HEK293T (cell line): ENCODE measurements at regions not wholly inside any gene's neighbourhood (a gene's known extent, or its start where the extent isn't known, plus 50 kb on each side); places are given as distances from the start of the nearest gene placed in this dataset.

Experiments
- CTCF ChIA-PET: fragments of 350-600 bp; formaldehyde crosslinking; extraction: SDS; loops from one replicate; lab custom pipeline; 2021; ENCODE audit warnings: antibody characterized with exemption, inconsistent platforms; lab: Yijun Ruan, JAX
- POLR2A ChIA-PET: fragments of 350-600 bp; formaldehyde crosslinking; extraction: SDS; loops from one replicate; lab custom pipeline; 2020; ENCODE audit warnings: antibody characterized with exemption, inconsistent platforms; lab: Yijun Ruan, JAX
- DNase-seq: peaks from one replicate; pipeline ENCODE4 v3.0.0; 2012; ENCODE audit warnings: mixed read lengths; ENCODE audit errors: extremely low spot score
- ARNT ChIP-seq: fragments of 450-650 bp; IDR thresholded peaks from 2 replicates; pipeline ENCODE4 v1.6.1; 2017; ENCODE audit warnings: mild to moderate bottlenecking
- BHLHE40 ChIP-seq: fragments of 450-650 bp; IDR thresholded peaks from 2 replicates; pipeline ENCODE4 v1.6.1; 2016; ENCODE audit warnings: mild to moderate bottlenecking, moderate library complexity, borderline replicate concordance
- CTBP1 ChIP-seq: fragments of 450-650 bp; IDR thresholded peaks from 2 replicates; pipeline ENCODE4 v1.6.1; 2016; ENCODE audit warnings: borderline replicate concordance
- ELF4 ChIP-seq: fragments of 450-650 bp; IDR thresholded peaks from 2 replicates; pipeline ENCODE4 v1.6.1; 2017; ENCODE audit warnings: antibody characterized with exemption
- FOXA1 ChIP-seq: fragments of 450-650 bp; IDR thresholded peaks from 2 replicates; pipeline ENCODE4 v1.6.1; 2016; ENCODE audit warnings: mild to moderate bottlenecking
- FOXK2 ChIP-seq: fragments of 450-650 bp; IDR thresholded peaks from 2 replicates; pipeline ENCODE4 v1.6.1; 2016; ENCODE audit warnings: mild to moderate bottlenecking
- FOXM1 ChIP-seq: fragments of 450-650 bp; IDR thresholded peaks from 2 replicates; pipeline ENCODE4 v1.6.1; 2017; ENCODE audit warnings: mild to moderate bottlenecking, borderline replicate concordance
- HDGF ChIP-seq: fragments of 450-650 bp; IDR thresholded peaks from 2 replicates; pipeline ENCODE4 v1.6.1; 2017; ENCODE audit warnings: antibody characterized with exemption, borderline replicate concordance
- L3MBTL2 ChIP-seq: fragments of 450-650 bp; conservative IDR thresholded peaks from 2 replicates; pipeline ENCODE4 v1.6.1; 2016; ENCODE audit warnings: mild to moderate bottlenecking
- LEF1 ChIP-seq: fragments of 450-650 bp; IDR thresholded peaks from 2 replicates; pipeline ENCODE4 v1.6.1; 2017; ENCODE audit warnings: mild to moderate bottlenecking, borderline replicate concordance
- NFRKB ChIP-seq: fragments of 450-650 bp; IDR thresholded peaks from 2 replicates; pipeline ENCODE4 v1.6.1; 2016; ENCODE audit warnings: mild to moderate bottlenecking, moderate library complexity
- PKNOX1 ChIP-seq: fragments of 450-650 bp; IDR thresholded peaks from 2 replicates; pipeline ENCODE4 v1.6.1; 2016
- SP1 ChIP-seq: fragments of 450-650 bp; IDR thresholded peaks from 2 replicates; pipeline ENCODE4 v1.6.1; 2017
- SUZ12 ChIP-seq: fragments of 450-650 bp; IDR thresholded peaks from 2 replicates; pipeline ENCODE4 v1.6.1; 2016; ENCODE audit warnings: mild to moderate bottlenecking
- TARDBP ChIP-seq: fragments of 450-650 bp; IDR thresholded peaks from 2 replicates; pipeline ENCODE4 v1.6.1; 2016
- ZNF384 ChIP-seq: fragments of 450-650 bp; IDR thresholded peaks from 2 replicates; pipeline ENCODE4 v1.6.1; 2016

- ChIA-PET POLR2A (no interaction called here), CTCF (no interaction called here)
- DNase-seq: no peak
- TF ChIP-seq SUZ12: no peak
- TF ChIP-seq TARDBP: no peak
- TF ChIP-seq ZNF384: no peak
- no peak for TF ChIP-seq HDGF
- no peak for TF ChIP-seq FOXA1
- no peak for TF ChIP-seq SP1
- no peak for TF ChIP-seq LEF1
- TF ChIP-seq BHLHE40: no peak
- TF ChIP-seq CTBP1: no peak
- no peak for TF ChIP-seq NFRKB
- no peak for TF ChIP-seq FOXK2
- TF ChIP-seq PKNOX1: no peak
- no peak for TF ChIP-seq ARNT
These were observed 1504.4 kb upstream of the ZEB2 start for GRCh38 chr2:146024212-146024743.

GRCh38 chr2:146004462-146004861 lies 1484.5 kb upstream of the ZEB2 start:
- TF ChIP-seq LEF1 (no peak), HDGF (no peak), SUZ12 (no peak), PKNOX1 (no peak), SP1 (no peak), ARNT (no peak), FOXK2 (no peak), FOXA1 (no peak), CTBP1 (no peak), BHLHE40 (no peak), TARDBP (no peak), ELF4 (no peak), FOXM1 (no peak)
- no peak for DNase-seq
- CTCF ChIA-PET: no interaction called here
- POLR2A ChIA-PET: no interaction called here

DNA sequence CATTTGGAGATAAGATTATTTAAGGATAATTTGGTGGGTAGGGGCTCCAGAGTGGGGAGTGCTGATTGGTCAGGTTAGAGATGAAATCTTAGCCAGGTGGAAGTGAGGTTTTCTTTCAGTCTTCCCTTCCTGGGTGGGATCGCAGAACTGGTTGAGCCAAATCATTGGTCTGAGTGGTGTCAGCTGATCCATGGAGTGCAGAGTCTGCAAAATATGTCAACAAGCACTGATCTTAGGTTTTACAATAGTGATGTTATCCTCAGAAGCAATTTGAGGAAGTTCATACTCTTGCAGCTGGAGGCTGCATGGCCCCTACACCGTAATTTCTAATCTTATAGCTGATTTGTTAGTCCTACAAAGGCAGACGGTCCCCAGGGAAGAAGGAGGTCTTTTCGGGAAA lies 1483.4 kb upstream of the ZEB2 start:
- POLR2A ChIA-PET: no interaction called here
- no peak for DNase-seq
- CTCF ChIA-PET: no interaction called here

GRCh38 chr2:145994910-145995309 lies 1475.0 kb upstream of the ZEB2 start:
- CTCF ChIA-PET: no interaction called here
- POLR2A ChIA-PET: no interaction called here
- TF ChIP-seq L3MBTL2: no peak
- DNase-seq: no peak

More for the DNA sequence above, 1483.4 kb upstream of the ZEB2 start:
- TF ChIP-seq FOXA1 (no peak), ZNF384 (no peak), L3MBTL2 (no peak), TARDBP (no peak), SP1 (no peak), ELF4 (no peak), NFRKB (no peak), PKNOX1 (no peak), ARNT (no peak), SUZ12 (no peak), LEF1 (no peak), BHLHE40 (no peak), FOXM1 (no peak), CTBP1 (no peak), FOXK2 (no peak), HDGF (no peak)

DNA sequence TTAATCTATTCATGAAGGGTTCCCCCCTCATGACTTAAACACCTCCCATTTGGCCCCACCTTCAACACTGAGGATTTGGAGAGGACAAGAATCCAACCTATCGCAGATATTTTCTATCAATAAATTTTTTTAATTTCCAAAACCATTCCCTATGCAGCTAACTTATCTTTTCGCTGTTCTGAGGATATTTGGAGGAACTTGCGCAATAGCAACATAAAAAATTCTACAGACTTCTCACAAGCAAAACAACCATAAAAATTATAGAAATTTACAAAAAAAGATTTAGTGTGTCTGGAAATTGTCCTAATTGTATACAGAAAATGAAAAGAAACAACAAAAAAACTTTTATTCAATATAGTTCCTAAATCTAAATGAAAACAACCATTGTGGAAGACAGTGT lies 1472.7 kb upstream of the ZEB2 start:
- TF ChIP-seq SP1 (no peak), FOXA1 (no peak), BHLHE40 (no peak), ELF4 (no peak), PKNOX1 (no peak), ARNT (no peak), SUZ12 (no peak), L3MBTL2 (no peak), HDGF (no peak), CTBP1 (no peak), TARDBP (no peak), FOXM1 (no peak)
- no peak for DNase-seq
- ChIA-PET CTCF (no interaction called here), POLR2A (no interaction called here)

DNA sequence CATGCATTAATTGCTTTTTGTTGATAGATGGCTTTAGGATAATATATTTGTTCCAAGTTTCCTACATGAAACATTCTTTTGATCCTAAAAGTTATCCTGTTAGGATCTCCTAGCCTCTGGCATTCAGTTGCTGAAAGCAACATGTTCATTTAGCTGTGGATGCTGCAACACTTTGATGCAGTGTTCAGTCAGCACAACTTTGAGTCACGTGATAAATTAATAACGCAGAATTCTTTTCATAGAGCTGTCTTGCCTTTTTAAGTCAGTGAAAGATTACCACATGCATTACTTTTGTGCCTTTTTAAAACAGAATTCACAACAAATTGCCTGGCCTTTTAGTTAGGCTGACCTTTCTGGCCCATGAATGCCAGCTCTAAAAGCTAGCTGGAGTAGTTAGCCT lies 1467.9 kb upstream of the ZEB2 start:
- no peak for TF ChIP-seq ARNT
- no peak for TF ChIP-seq CTBP1
- TF ChIP-seq SUZ12: no peak
- TF ChIP-seq ZNF384: no peak
- no peak for TF ChIP-seq BHLHE40
- no peak for TF ChIP-seq FOXA1
- DNase-seq: no peak
- ChIA-PET CTCF (no interaction called here), POLR2A (no interaction called here)
